ENCODE measurements at regions not wholly inside any gene's neighbourhood (a gene's known extent, or its start where the extent isn't known, plus 50 kb on each side); places are given as distances from the start of the nearest gene placed in this dataset.

GRCh38 chr1:56135069-56135863 is 444.1 kb downstream of the PLPP3 start:
- no peak overlapping the region for H2AFZ ChIP-seq (ENCODE audit: low read depth, low read length)
- no peak overlapping the region for H3K4me3 ChIP-seq (ENCODE audit: low read length)
- H3K27ac ChIP-seq (ENCODE audit: low read length) = no peak overlapping the region
- peaks cover 4% of the 10 kb centered on the region; the same call in 1 of the 2 replicates for H4K20me1 ChIP-seq (ENCODE audit: insufficient read depth, low read length)
- no peaks in the 10 kb centered on the region for H3K36me3 ChIP-seq (replicated peaks; ENCODE audit: low read depth, low read length)
- H3K4me1 ChIP-seq (ENCODE audit: low read length) = peaks cover 31% of the 10 kb centered on the region
- peak overlapping the region; percentile 45 for H3K4me2 ChIP-seq (ENCODE audit: low read length)
- no peaks in the 10 kb centered on the region for H3K27me3 ChIP-seq (ENCODE audit: low read depth, low read length)
- no peaks in the 10 kb centered on the region for H3K9me3 ChIP-seq (ENCODE audit: insufficient read depth, low read length)
- no peaks in the 10 kb centered on the region for H3K79me2 ChIP-seq (ENCODE audit: low read length)
- no peak overlapping the region for H3K9ac ChIP-seq (ENCODE audit: low read length)
- TF ChIP-seq EZH2phosphoT487 (IDR thresholded peaks at IDR 0.05; ENCODE audit: low read depth) (no peak), CTCF (IDR thresholded peaks at IDR 0.05; ENCODE audit: low read depth, low read length) (no peak)

DNA sequence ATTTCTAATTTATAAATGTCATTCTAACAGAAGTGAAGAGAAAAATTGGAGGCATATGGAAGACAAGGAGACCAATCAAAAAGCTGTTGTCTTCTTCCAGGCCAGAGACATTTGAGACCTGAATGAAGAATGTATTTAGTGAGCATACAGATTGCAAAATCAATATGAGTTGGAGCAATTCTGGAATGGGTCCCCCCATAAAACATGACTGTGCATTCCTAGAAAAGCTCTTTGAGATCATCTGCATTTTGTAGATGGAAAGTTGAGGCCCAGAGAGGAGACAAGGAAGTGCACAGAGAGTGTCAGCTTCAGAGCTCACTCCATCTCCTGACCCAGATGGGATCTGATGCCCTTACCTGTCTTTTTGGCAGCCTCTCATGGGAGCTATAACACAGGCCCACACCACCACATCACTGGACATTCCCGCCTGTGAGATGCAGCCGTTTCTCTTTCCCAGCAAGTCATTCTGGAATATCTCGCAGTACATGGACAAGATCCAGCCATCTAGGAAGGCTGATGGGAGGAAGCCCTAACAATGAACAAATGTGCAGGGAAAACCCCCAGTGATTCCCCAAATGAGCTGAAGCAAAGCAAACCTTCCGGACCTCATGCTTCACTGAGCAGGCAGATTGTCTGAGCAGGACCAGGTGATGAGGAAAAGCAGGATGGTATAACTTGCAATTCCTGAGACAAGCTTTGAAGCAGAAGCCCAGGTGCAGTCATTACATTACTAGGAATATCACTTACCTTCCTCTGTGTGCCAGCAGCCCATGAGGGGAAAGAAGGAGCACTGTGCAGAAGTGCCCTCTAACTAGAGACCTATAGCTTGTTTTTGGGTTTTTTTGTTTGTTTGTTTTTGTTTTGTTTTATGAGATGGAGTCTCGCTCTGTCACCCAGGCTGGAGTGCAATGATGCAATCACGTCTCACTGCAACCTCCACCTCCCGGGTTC is 445.6 kb downstream of the PLPP3 start:
- no peaks in the 10 kb centered on the region for H3K27me3 ChIP-seq (ENCODE audit: low read depth, low read length)
- H3K9ac ChIP-seq (ENCODE audit: low read length) = no peak overlapping the region
- no peak for TF ChIP-seq EZH2phosphoT487 (IDR thresholded peaks at IDR 0.05; ENCODE audit: low read depth)
- TF ChIP-seq CTCF (IDR thresholded peaks at IDR 0.05; ENCODE audit: low read depth, low read length) = no peak
- H3K9me3 ChIP-seq (ENCODE audit: insufficient read depth, low read length) = no peaks in the 10 kb centered on the region
- no peak overlapping the region for H2AFZ ChIP-seq (ENCODE audit: low read depth, low read length)
- no peak overlapping the region for H3K4me3 ChIP-seq (ENCODE audit: low read length)
- no peaks in the 10 kb centered on the region for H3K36me3 ChIP-seq (replicated peaks; ENCODE audit: low read depth, low read length)
- H4K20me1 ChIP-seq (ENCODE audit: insufficient read depth, low read length) = peaks cover 4% of the 10 kb centered on the region; the same call in 1 of the 2 replicates
- peaks cover 31% of the 10 kb centered on the region for H3K4me1 ChIP-seq (ENCODE audit: low read length)
- H3K79me2 ChIP-seq (ENCODE audit: low read length) = no peaks in the 10 kb centered on the region
- peak overlapping the region; percentile 45 for H3K4me2 ChIP-seq (ENCODE audit: low read length)
- no peak overlapping the region for H3K27ac ChIP-seq (ENCODE audit: low read length)

DNA sequence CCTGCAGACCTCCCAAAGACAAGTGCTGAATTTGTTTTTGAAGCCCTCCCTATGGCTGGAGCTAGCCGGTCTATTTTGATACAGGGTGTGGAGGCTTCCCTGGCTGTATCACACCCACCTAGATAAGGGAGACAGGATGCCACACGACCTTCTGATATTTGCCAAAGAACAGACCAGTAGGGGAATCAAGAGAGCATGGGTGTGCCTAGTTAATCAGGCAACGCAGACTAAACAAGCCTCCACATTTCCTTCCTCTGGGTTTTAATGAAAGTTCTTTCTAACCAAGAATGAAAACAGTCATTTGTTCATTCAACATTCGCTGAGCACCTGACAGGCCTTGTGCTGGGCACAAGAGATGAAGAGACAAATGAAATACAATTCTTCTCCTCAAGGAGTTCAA is 446.8 kb downstream of the PLPP3 start:
- TF ChIP-seq CTCF (IDR thresholded peaks at IDR 0.05; ENCODE audit: low read depth, low read length) = no peak
- TF ChIP-seq EZH2phosphoT487 (IDR thresholded peaks at IDR 0.05; ENCODE audit: low read depth) = no peak
- no peaks in the 10 kb centered on the region for H3K79me2 ChIP-seq (ENCODE audit: low read length)
- peaks cover 4% of the 10 kb centered on the region; the same call in 1 of the 2 replicates for H4K20me1 ChIP-seq (ENCODE audit: insufficient read depth, low read length)
- no peak overlapping the region for H3K9ac ChIP-seq (ENCODE audit: low read length)
- no peaks in the 10 kb centered on the region for H3K9me3 ChIP-seq (ENCODE audit: insufficient read depth, low read length)
- no peaks in the 10 kb centered on the region for H3K27me3 ChIP-seq (ENCODE audit: low read depth, low read length)
- no peak overlapping the region for H3K4me2 ChIP-seq (ENCODE audit: low read length)
- H2AFZ ChIP-seq (ENCODE audit: low read depth, low read length) = no peak overlapping the region
- peaks cover 31% of the 10 kb centered on the region for H3K4me1 ChIP-seq (ENCODE audit: low read length)
- no peaks in the 10 kb centered on the region for H3K36me3 ChIP-seq (replicated peaks; ENCODE audit: low read depth, low read length)
- H3K27ac ChIP-seq (ENCODE audit: low read length) = no peak overlapping the region
- no peak overlapping the region for H3K4me3 ChIP-seq (ENCODE audit: low read length)

DNA sequence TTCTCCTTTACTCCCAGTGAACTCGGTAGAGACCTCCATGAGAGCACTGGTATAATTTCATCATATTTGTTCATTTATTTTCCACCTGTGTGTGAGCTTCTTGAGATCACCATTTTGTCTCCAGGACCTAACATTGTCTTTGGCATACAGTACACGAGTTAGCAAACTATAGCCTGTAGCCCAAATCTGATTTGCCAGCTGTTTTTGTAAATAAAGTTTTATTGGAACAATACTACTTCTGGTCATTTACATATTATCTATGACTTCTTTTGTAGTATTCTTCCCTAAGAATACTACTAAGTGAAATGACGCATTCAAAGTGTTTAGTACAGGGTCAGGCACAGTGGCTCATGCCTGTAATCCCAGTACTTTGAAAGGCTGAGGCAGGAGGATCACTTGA is 449.5 kb downstream of the PLPP3 start:
- Histone ChIP-seq H2AFZ (ENCODE audit: low read depth, low read length) (no peak overlapping the region), H3K4me2 (ENCODE audit: low read length) (no peak overlapping the region), H3K4me1 (ENCODE audit: low read length) (peaks cover 15% of the 10 kb centered on the region), H3K4me3 (ENCODE audit: low read length) (no peak overlapping the region), H3K27ac (ENCODE audit: low read length) (no peak overlapping the region), H3K36me3 (replicated peaks; ENCODE audit: low read depth, low read length) (no peaks in the 10 kb centered on the region), H3K79me2 (ENCODE audit: low read length) (no peaks in the 10 kb centered on the region), H4K20me1 (ENCODE audit: insufficient read depth, low read length) (no peaks in the 10 kb centered on the region), H3K9ac (ENCODE audit: low read length) (no peak overlapping the region), H3K9me3 (ENCODE audit: insufficient read depth, low read length) (no peaks in the 10 kb centered on the region), H3K27me3 (ENCODE audit: low read depth, low read length) (no peaks in the 10 kb centered on the region)
- no peak for TF ChIP-seq EZH2phosphoT487 (IDR thresholded peaks at IDR 0.05; ENCODE audit: low read depth)
- no peak for TF ChIP-seq CTCF (IDR thresholded peaks at IDR 0.05; ENCODE audit: low read depth, low read length)

Data from OCI-LY3 (cell line).